Small intestine (tissue), 7 donors: ENCODE measurements at regions not wholly inside any gene's neighbourhood (a gene's known extent, or its start where the extent isn't known, plus 50 kb on each side); places are given as distances from the start of the nearest gene placed in this dataset.

ENCODE experiments used
- DNase-seq, 2 donors: peaks; one replicate each; pipeline versions ENCODE4 v3.0.0 to v3.0.0-alpha.2; 2013
- FAIRE-seq: peaks from 2 replicates; lab custom pipeline; 2012; peaks lifted over from hg19 to GRCh38; lab: Jason Lieb, UNC
- H3K27ac ChIP-seq, 3 donors: one replicate each; pipeline ENCODE4 v1.5.1; 2013; ENCODE audit warnings: low read length in 2 of 3, mild to moderate bottlenecking in 2 of 3, control low read depth in 1 of 3, inconsistent platforms in 1 of 3, low read depth in 1 of 3, moderate library complexity in 1 of 3
- H3K27me3 ChIP-seq, 3 donors: one replicate each; pipeline ENCODE4 v1.6.1; 2013; ENCODE audit warnings: low read length in 3 of 3, inconsistent platforms in 1 of 3; ENCODE audit not compliant: control insufficient read depth in 3 of 3, insufficient read depth in 3 of 3
- H3K36me3 ChIP-seq, 3 donors: one replicate each; pipeline ENCODE4 v1.6.1; 2013; ENCODE audit warnings: low read length in 3 of 3, inconsistent platforms in 1 of 3, low read depth in 1 of 3, mild to moderate bottlenecking in 1 of 3, moderate library complexity in 1 of 3; ENCODE audit not compliant: control insufficient read depth in 3 of 3, insufficient read depth in 2 of 3
- H3K4me1 ChIP-seq, 3 donors: one replicate each; pipeline ENCODE4 v1.6.1; 2013; ENCODE audit warnings: low read length in 2 of 3, inconsistent platforms in 1 of 3, low read depth in 1 of 3, mild to moderate bottlenecking in 1 of 3, moderate library complexity in 1 of 3; ENCODE audit not compliant: control insufficient read depth in 3 of 3, insufficient read depth in 2 of 3
- H3K4me3 ChIP-seq, 3 donors: one replicate each; pipeline ENCODE4 v1.5.1; 2013; ENCODE audit warnings: low read length in 3 of 3, control low read depth in 1 of 3, inconsistent platforms in 1 of 3, low read depth in 1 of 3, mild to moderate bottlenecking in 1 of 3, moderate library complexity in 1 of 3
- H3K9me3 ChIP-seq, 2 donors: one replicate each; pipeline ENCODE4 v1.6.1; 2013; ENCODE audit warnings: low read depth in 1 of 2, low read length in 1 of 2; ENCODE audit not compliant: control insufficient read depth in 2 of 2, insufficient read depth in 1 of 2
- WGBS, 3 donors: extraction: QIAGEN DNeasy Blood & Tissue Kit; methylation state at CpG; one replicate each; pipeline ENCODE4 v1.1.7; 2013; 5-methylcytosine and 5-hydroxymethylcytosine counted together
- donor health status: healthy with polysubstance abuse.
- donor health status: control.
- donor health status: control.
- donor health status: Bipolar disorder and iron deficiency.
- donor health status: healthy.

DNA sequence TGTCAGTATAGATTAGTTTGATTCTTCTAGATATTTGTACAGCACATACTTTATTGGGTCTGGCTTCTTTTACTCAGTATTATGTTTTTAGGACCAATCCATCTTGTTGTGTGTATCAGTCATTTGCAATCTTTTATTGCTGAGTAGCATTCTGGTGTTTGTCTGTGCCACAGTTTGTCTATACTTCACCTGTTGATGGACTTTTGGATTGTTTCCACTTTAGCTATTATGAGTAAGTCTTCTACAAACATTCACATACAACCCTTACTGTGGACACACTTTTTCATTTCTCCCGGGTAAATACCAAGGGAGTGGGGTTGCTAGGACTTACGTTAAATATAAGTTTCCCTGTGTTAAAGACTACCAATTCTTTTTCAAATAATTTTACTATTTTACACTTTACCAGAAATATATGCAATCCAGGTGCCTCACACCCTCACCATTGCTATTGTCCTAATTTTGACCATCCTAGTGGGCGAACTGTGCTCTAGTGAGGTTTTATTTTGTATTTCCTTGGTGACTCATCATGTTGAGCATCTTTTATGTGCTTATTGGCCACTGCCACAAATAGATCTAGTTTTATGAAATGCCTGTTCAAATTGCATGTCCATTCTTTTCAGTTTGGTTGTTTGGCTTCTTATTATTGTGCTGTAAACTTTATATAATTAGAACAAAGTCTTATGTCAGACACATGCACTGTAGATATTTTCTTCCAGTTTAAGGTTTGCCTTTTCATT is 304.7 kb upstream of the TMTC1 start:
- H3K4me3 ChIP-seq, result no peak overlapping the region
- H3K4me1 ChIP-seq, result no peaks in the 10 kb centered on the region
- WGBS, 3 donors, result 36 to 70% (median 36%) methylated on average over 3 of the region's 3 CpGs
- no peaks in the 10 kb centered on the region for H3K9me3 ChIP-seq
- no peaks in the 10 kb centered on the region for H3K27me3 ChIP-seq
- H3K36me3 ChIP-seq, result no peaks in the 10 kb centered on the region
- no peak for FAIRE-seq
- no peak for DNase-seq
- H3K27ac ChIP-seq, result no peak overlapping the region

DNA sequence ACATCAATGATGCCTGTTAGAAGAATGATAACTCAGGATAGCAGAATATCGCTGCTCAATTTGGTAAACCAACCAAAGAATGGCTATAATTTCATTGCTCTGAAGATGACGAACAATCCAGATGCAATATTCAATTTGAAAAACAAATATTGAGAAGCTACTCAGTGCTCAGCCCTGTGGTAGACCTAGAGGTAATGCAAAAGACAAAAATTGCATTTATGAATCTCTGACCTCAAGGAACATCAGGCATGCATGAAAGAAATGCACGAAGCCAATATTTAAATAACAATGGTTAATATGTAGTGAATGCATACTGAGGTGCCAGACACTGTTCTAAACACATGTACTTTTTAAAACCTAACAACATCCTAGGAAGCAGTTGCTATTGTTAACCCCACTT is 298.6 kb upstream of the TMTC1 start:
- 49 to 56% (median 53%) methylated on average over 3 of the region's 3 CpGs for WGBS, 3 donors
- no peaks in the 10 kb centered on the region for H3K4me1 ChIP-seq
- FAIRE-seq (no peak), DNase-seq (no peak)
- H3K4me3 ChIP-seq, result no peak overlapping the region
- no peaks in the 10 kb centered on the region for H3K36me3 ChIP-seq
- H3K9me3 ChIP-seq, result no peaks in the 10 kb centered on the region
- no peaks in the 10 kb centered on the region for H3K27me3 ChIP-seq
- H3K27ac ChIP-seq, result no peak overlapping the region

DNA sequence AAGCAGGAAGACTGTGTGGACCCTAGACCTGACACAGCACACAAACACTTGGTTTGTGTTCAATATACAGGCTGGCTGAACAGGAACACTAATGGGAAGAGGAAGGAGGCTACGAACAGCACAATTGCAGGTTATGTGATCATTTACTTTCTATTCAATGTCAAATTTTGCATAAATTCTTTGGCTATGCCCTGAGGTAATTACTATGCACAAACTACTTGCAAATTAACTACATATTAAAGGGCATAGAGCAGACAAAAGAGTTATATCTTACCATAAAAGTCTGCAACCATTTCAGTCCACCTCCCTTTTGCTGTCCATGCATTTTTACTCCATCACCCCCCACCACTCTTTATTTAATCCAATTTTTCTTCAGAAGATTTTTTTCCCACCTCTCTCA is 291.2 kb upstream of the TMTC1 start:
- Histone ChIP-seq H3K27me3 (no peaks in the 10 kb centered on the region), H3K4me1 (no peaks in the 10 kb centered on the region), H3K27ac (no peak overlapping the region), H3K36me3 (no peaks in the 10 kb centered on the region), H3K9me3 (no peaks in the 10 kb centered on the region), H3K4me3 (no peak overlapping the region)
- 80 to 92% (median 91%) methylated on average over 1 of the region's 1 CpG for WGBS, 3 donors
- DNase-seq (no peak), FAIRE-seq (no peak)

DNA sequence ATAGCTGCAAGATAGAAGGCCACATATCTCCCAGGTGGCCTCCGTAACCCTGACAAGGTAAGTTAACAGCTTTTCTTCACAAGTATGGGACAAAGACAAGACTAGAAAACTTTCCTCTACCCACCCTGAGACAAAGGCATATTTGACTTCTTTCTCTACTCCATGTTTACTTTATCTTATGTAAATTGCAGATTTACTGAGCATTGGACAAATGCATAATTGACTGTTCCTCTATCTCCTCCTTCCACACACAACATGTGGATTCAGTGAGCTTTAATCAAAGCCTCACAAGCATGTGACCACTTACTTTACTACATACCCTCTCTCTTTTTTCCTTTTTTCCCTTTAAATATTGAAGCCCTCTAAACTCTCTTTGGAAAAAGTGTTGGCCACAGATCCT is 289.1 kb upstream of the TMTC1 start:
- no peak overlapping the region for H3K27ac ChIP-seq
- H3K4me1 ChIP-seq, result no peaks in the 10 kb centered on the region
- H3K9me3 ChIP-seq, result no peaks in the 10 kb centered on the region
- FAIRE-seq (no peak), DNase-seq (no peak)
- WGBS, 3 donors, result 59 to 82% (median 80%) methylated on average over 1 of the region's 1 CpG
- no peaks in the 10 kb centered on the region for H3K27me3 ChIP-seq
- H3K36me3 ChIP-seq, result no peaks in the 10 kb centered on the region
- no peak overlapping the region for H3K4me3 ChIP-seq

DNA sequence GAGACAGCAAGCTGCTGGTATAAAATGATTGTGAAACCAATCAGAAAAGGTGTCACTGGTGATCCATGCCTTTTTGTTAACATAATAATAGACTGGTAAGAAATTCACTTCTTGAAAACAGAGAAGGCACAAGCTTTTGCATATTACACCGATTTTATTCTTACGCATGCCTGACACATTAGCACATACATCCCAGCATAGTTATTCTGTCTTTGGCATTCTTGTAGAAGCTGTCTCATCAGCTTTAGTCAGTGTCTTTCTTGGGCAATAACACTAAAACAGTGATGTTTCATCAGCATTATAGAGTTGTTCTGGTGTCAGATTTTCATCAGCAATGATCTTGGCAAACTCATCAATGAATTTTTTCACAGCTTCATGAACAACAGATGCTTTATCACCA is 283.4 kb upstream of the TMTC1 start:
- no peaks in the 10 kb centered on the region for H3K36me3 ChIP-seq
- no peaks in the 10 kb centered on the region for H3K4me1 ChIP-seq
- DNase-seq (no peak), FAIRE-seq (no peak)
- no peaks in the 10 kb centered on the region for H3K9me3 ChIP-seq
- H3K27ac ChIP-seq, result no peak overlapping the region
- no peak overlapping the region for H3K4me3 ChIP-seq
- 94 to 100% (median 98%) methylated on average over 2 of the region's 2 CpGs for WGBS, 3 donors
- H3K27me3 ChIP-seq, result no peaks in the 10 kb centered on the region

DNA sequence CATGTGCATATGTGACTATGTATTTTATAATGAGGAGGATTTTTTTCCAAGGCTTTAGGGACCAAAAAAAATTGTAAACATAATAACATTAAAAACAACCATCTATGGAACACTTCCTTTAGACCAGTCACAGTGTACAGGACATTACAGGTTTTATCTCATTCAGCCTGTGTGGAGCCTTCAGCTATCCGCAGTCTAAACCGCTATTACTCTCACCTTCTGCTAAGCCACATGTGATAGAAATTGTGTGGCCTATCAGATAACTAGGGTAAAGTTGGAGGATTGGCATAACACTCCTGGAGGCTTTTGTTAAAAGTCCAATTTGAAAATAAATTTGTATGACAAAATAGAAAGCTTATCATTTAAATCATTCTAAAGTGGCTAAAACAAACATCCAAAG is 281.2 kb upstream of the TMTC1 start:
- no peak for DNase-seq
- Histone ChIP-seq H3K36me3 (no peaks in the 10 kb centered on the region), H3K27me3 (no peaks in the 10 kb centered on the region), H3K4me1 (no peaks in the 10 kb centered on the region), H3K4me3 (no peak overlapping the region), H3K9me3 (no peaks in the 10 kb centered on the region), H3K27ac (no peak overlapping the region)
- WGBS, 3 donors, result 63 to 88% (median 74%) methylated on average over 2 of the region's 2 CpGs
- FAIRE-seq, result no peak

DNA sequence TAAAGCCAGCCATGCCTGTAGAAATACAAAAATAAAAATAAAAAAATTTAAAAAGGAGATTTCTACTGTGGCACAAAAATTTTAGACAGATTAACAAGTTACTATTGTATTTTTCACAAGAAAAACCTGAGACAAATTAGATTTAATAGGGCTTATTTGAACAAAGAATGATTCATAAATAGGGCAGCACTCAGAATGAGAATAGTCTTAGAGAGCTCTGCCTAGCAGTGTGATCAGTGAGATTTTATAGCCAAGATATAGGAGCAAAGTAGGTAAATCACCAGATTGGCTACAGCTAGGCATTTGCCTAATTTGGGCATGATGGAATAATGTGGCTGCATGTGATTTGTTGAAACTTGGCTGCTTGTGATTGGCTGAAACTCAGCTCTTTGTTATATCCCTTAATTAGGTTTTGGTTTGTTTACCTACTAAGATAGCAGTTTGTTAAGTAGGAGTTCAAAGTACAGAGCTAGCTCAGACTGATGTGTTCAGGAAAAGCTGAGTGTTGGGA is 279.7 kb upstream of the TMTC1 start:
- H3K9me3 ChIP-seq, result no peaks in the 10 kb centered on the region
- H3K27ac ChIP-seq, result no peak overlapping the region
- no peak overlapping the region for H3K4me3 ChIP-seq
- FAIRE-seq (no peak), DNase-seq (no peak)
- H3K36me3 ChIP-seq, result no peaks in the 10 kb centered on the region
- H3K27me3 ChIP-seq, result no peaks in the 10 kb centered on the region
- no peaks in the 10 kb centered on the region for H3K4me1 ChIP-seq

DNA sequence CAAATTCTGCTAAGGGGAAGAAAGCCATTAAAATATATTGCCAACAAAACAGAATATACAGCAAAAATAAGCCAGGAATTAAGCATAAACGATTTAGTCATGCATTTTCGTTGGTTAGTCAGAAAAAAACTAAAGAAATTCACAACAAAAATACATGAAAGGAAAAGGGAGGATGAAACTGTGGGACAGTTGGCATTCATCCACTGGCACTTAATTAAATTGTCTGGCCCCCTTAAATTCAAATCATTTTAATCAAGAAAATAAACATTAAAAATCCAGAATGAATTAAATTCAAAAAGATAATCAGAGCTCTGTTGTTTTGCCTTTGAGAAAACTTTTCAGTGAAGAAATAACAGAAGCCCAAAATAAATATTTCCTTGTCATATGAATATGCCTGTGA is 264.6 kb upstream of the TMTC1 start:
- H3K27ac ChIP-seq, result no peak overlapping the region
- no peaks in the 10 kb centered on the region for H3K4me1 ChIP-seq
- H3K9me3 ChIP-seq, result no peaks in the 10 kb centered on the region
- whole genome bisulfite sequencing, 3 donors, result 39 to 55% (median 49%) methylated on average over 2 of the region's 2 CpGs
- DNase-seq, result no peak
- H3K27me3 ChIP-seq, result no peaks in the 10 kb centered on the region
- no peak overlapping the region for H3K4me3 ChIP-seq
- no peaks in the 10 kb centered on the region for H3K36me3 ChIP-seq
- FAIRE-seq, result no peak
